ENCODE measurements at regions not wholly inside any gene's neighbourhood (a gene's known extent, or its start where the extent isn't known, plus 50 kb on each side); places are given as distances from the start of the nearest gene placed in this dataset.

DNA sequence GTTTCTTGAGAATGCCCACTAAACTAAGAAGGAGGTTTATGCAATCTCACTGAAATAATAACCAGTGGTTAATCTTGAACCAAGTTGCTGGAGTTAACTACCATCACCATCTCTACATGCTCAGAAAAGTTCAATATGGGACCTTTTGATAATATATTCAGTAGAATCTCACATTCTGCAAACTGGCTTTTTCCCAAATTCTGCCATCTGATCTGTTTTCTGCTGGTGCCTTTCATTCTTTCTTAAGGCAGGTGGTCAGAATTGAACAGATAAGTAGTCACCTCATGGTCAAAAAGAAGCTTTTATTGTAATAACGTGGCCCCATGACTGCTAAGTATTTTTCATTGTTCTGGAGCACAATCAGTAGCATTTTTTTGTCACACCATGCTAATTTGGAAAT is 229.0 kb upstream of the GK2 start:
- TF ChIP-seq, protein P1, sequence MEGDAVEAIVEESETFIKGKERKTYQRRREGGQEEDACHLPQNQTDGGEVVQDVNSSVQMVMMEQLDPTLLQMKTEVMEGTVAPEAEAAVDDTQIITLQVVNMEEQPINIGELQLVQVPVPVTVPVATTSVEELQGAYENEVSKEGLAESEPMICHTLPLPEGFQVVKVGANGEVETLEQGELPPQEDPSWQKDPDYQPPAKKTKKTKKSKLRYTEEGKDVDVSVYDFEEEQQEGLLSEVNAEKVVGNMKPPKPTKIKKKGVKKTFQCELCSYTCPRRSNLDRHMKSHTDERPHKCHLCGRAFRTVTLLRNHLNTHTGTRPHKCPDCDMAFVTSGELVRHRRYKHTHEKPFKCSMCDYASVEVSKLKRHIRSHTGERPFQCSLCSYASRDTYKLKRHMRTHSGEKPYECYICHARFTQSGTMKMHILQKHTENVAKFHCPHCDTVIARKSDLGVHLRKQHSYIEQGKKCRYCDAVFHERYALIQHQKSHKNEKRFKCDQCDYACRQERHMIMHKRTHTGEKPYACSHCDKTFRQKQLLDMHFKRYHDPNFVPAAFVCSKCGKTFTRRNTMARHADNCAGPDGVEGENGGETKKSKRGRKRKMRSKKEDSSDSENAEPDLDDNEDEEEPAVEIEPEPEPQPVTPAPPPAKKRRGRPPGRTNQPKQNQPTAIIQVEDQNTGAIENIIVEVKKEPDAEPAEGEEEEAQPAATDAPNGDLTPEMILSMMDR (conservative IDR thresholded peaks at IDR 0.05 in 1 of 2, IDR thresholded peaks at IDR 0.05 in 1 of 2; ENCODE audit: low read depth in 1 of 2, low read length in 2 of 2) = no peak
- TF ChIP-seq EZH2 (IDR thresholded peaks at IDR 0.05; ENCODE audit: low read length, missing control alignments) = no peak
